ENCODE measurements at regions not wholly inside any gene's neighbourhood (a gene's known extent, or its start where the extent isn't known, plus 50 kb on each side); places are given as distances from the start of the nearest gene placed in this dataset.

- no peak overlapping the region for H3K4me3 Mint-ChIP-seq
- intact Hi-C loops (cut with micrococcal nuclease) = no loop called here
- H3K27me3 Mint-ChIP-seq = no peaks in the 10 kb centered on the region
- no peak overlapping the region for H3K27ac Mint-ChIP-seq
- no peaks in the 10 kb centered on the region for H3K36me3 Mint-ChIP-seq (ENCODE audit: low read depth)
- no peaks in the 10 kb centered on the region for H3K9me3 Mint-ChIP-seq
- H3K4me1 Mint-ChIP-seq (ENCODE audit: low read depth) = no peaks in the 10 kb centered on the region
These were observed 355.8 kb downstream of the ADRA2A start for GRCh38 chr10:111432588-111432987.

GRCh38 chr10:111435871-111436270 is 359.0 kb downstream of the ADRA2A start:
- Mint-ChIP-seq H3K4me1 (ENCODE audit: low read depth) (no peaks in the 10 kb centered on the region), H3K27me3 (no peaks in the 10 kb centered on the region)
- intact Hi-C loops (cut with micrococcal nuclease) = no loop called here

GRCh38 chr10:111439034-111439842 is 362.4 kb downstream of the ADRA2A start:
- H3K9me3 Mint-ChIP-seq = peaks cover 17% of the 10 kb centered on the region
- no peaks in the 10 kb centered on the region for H3K27me3 Mint-ChIP-seq
- no peak overlapping the region for H3K27ac Mint-ChIP-seq
- intact Hi-C loops (cut with micrococcal nuclease) = no loop called here
- no peak overlapping the region for H3K4me3 Mint-ChIP-seq
- no peaks in the 10 kb centered on the region for H3K4me1 Mint-ChIP-seq (ENCODE audit: low read depth)
- no peaks in the 10 kb centered on the region for H3K36me3 Mint-ChIP-seq (ENCODE audit: low read depth)

More at GRCh38 chr10:111435871-111436270, 359.0 kb downstream of the ADRA2A start:
- Mint-ChIP-seq H3K36me3 (ENCODE audit: low read depth) (no peaks in the 10 kb centered on the region), H3K27ac (no peak overlapping the region), H3K4me3 (no peak overlapping the region), H3K9me3 (peaks cover 8% of the 10 kb centered on the region)

- Mint-ChIP-seq H3K4me3 (no peak overlapping the region), H3K9me3 (peaks cover 17% of the 10 kb centered on the region), H3K36me3 (ENCODE audit: low read depth) (no peaks in the 10 kb centered on the region), H3K4me1 (ENCODE audit: low read depth) (no peaks in the 10 kb centered on the region), H3K27ac (no peak overlapping the region), H3K27me3 (no peaks in the 10 kb centered on the region)
- intact Hi-C loops (cut with micrococcal nuclease) = no loop called here
These were observed 363.7 kb downstream of the ADRA2A start for GRCh38 chr10:111440501-111440900.

GRCh38 chr10:111445667-111446066 is 368.8 kb downstream of the ADRA2A start:
- intact Hi-C loops (cut with micrococcal nuclease) = no loop called here
- Mint-ChIP-seq H3K4me3 (no peak overlapping the region), H3K4me1 (ENCODE audit: low read depth) (no peaks in the 10 kb centered on the region), H3K9me3 (peaks cover 11% of the 10 kb centered on the region), H3K36me3 (ENCODE audit: low read depth) (no peaks in the 10 kb centered on the region), H3K27me3 (no peaks in the 10 kb centered on the region), H3K27ac (no peak overlapping the region)

- no peak overlapping the region for H3K27ac Mint-ChIP-seq
- intact Hi-C loops (cut with micrococcal nuclease) = no loop called here
- no peaks in the 10 kb centered on the region for H3K36me3 Mint-ChIP-seq (ENCODE audit: low read depth)
- no peak overlapping the region for H3K4me3 Mint-ChIP-seq
- H3K27me3 Mint-ChIP-seq = no peaks in the 10 kb centered on the region
- no peaks in the 10 kb centered on the region for H3K9me3 Mint-ChIP-seq
- no peaks in the 10 kb centered on the region for H3K4me1 Mint-ChIP-seq (ENCODE audit: low read depth)
These were observed 370.1 kb downstream of the ADRA2A start for GRCh38 chr10:111446966-111447365.

- H3K9me3 Mint-ChIP-seq = no peaks in the 10 kb centered on the region
- intact Hi-C loops (cut with micrococcal nuclease) = no loop called here
- H3K4me1 Mint-ChIP-seq (ENCODE audit: low read depth) = no peaks in the 10 kb centered on the region
- H3K4me3 Mint-ChIP-seq = no peak overlapping the region
- H3K36me3 Mint-ChIP-seq (ENCODE audit: low read depth) = no peaks in the 10 kb centered on the region
- H3K27me3 Mint-ChIP-seq = no peaks in the 10 kb centered on the region
- H3K27ac Mint-ChIP-seq = no peak overlapping the region
These were observed 375.3 kb downstream of the ADRA2A start for GRCh38 chr10:111452153-111452552.

- no peaks in the 10 kb centered on the region for H3K36me3 Mint-ChIP-seq (ENCODE audit: low read depth)
- H3K4me3 Mint-ChIP-seq = no peak overlapping the region
- H3K9me3 Mint-ChIP-seq = no peaks in the 10 kb centered on the region
- H3K27ac Mint-ChIP-seq = no peak overlapping the region
- H3K4me1 Mint-ChIP-seq (ENCODE audit: low read depth) = no peaks in the 10 kb centered on the region
- intact Hi-C loops (cut with micrococcal nuclease) = no loop called here
- H3K27me3 Mint-ChIP-seq = no peaks in the 10 kb centered on the region
These were observed 379.1 kb downstream of the ADRA2A start for GRCh38 chr10:111455776-111456426.

- no peak overlapping the region for H3K27ac Mint-ChIP-seq
- no peaks in the 10 kb centered on the region for H3K36me3 Mint-ChIP-seq (ENCODE audit: low read depth)
- H3K9me3 Mint-ChIP-seq = peaks cover 17% of the 10 kb centered on the region
- H3K27me3 Mint-ChIP-seq = no peaks in the 10 kb centered on the region
- intact Hi-C loops (cut with micrococcal nuclease) = no loop called here
- no peak overlapping the region for H3K4me3 Mint-ChIP-seq
- no peaks in the 10 kb centered on the region for H3K4me1 Mint-ChIP-seq (ENCODE audit: low read depth)
These were observed 381.4 kb downstream of the ADRA2A start for GRCh38 chr10:111458256-111458655.

GRCh38 chr10:111459967-111460366 is 383.1 kb downstream of the ADRA2A start:
- Mint-ChIP-seq H3K36me3 (ENCODE audit: low read depth) (no peaks in the 10 kb centered on the region), H3K27ac (no peak overlapping the region), H3K27me3 (no peaks in the 10 kb centered on the region), H3K9me3 (peaks cover 17% of the 10 kb centered on the region), H3K4me3 (no peak overlapping the region), H3K4me1 (ENCODE audit: low read depth) (no peaks in the 10 kb centered on the region)
- intact Hi-C loops (cut with micrococcal nuclease) = no loop called here

- no peak overlapping the region for H3K4me3 Mint-ChIP-seq
- no peaks in the 10 kb centered on the region for H3K36me3 Mint-ChIP-seq (ENCODE audit: low read depth)
- no peaks in the 10 kb centered on the region for H3K4me1 Mint-ChIP-seq (ENCODE audit: low read depth)
- no peaks in the 10 kb centered on the region for H3K9me3 Mint-ChIP-seq
- H3K27ac Mint-ChIP-seq = no peak overlapping the region
- H3K27me3 Mint-ChIP-seq = no peaks in the 10 kb centered on the region
- intact Hi-C loops (cut with micrococcal nuclease) = no loop called here
These were observed 395.6 kb downstream of the ADRA2A start for GRCh38 chr10:111472445-111472844.

- intact Hi-C loops (cut with micrococcal nuclease) = no loop called here
- no peaks in the 10 kb centered on the region for H3K9me3 Mint-ChIP-seq
- H3K4me1 Mint-ChIP-seq (ENCODE audit: low read depth) = no peaks in the 10 kb centered on the region
- H3K27me3 Mint-ChIP-seq = no peaks in the 10 kb centered on the region
- no peak overlapping the region for H3K27ac Mint-ChIP-seq
- no peak overlapping the region for H3K4me3 Mint-ChIP-seq
- no peaks in the 10 kb centered on the region for H3K36me3 Mint-ChIP-seq (ENCODE audit: low read depth)
These were observed 396.5 kb downstream of the ADRA2A start for GRCh38 chr10:111473361-111473760.

- intact Hi-C loops (cut with micrococcal nuclease) = no loop called here
These were observed 398.0 kb downstream of the ADRA2A start for GRCh38 chr10:111474786-111475185.

GRCh38 chr10:111475720-111476119 is 398.9 kb downstream of the ADRA2A start:
- Mint-ChIP-seq H3K36me3 (ENCODE audit: low read depth) (no peaks in the 10 kb centered on the region), H3K27ac (no peak overlapping the region), H3K9me3 (peaks cover 11% of the 10 kb centered on the region), H3K27me3 (no peaks in the 10 kb centered on the region), H3K4me1 (ENCODE audit: low read depth) (no peaks in the 10 kb centered on the region), H3K4me3 (no peak overlapping the region)
- intact Hi-C loops (cut with micrococcal nuclease) = no loop called here

More at GRCh38 chr10:111474786-111475185, 398.0 kb downstream of the ADRA2A start:
- Mint-ChIP-seq H3K27ac (no peak overlapping the region), H3K36me3 (ENCODE audit: low read depth) (no peaks in the 10 kb centered on the region), H3K27me3 (no peaks in the 10 kb centered on the region), H3K4me3 (no peak overlapping the region), H3K9me3 (peaks cover 1% of the 10 kb centered on the region), H3K4me1 (ENCODE audit: low read depth) (no peaks in the 10 kb centered on the region)
